BJ (cell line): ENCODE measurements at regions not wholly inside any gene's neighbourhood (a gene's known extent, or its start where the extent isn't known, plus 50 kb on each side); places are given as distances from the start of the nearest gene placed in this dataset.

Source experiments
- CTCF ChIA-PET: fragments of 350-600 bp; formaldehyde crosslinking; extraction: SDS; loops from one replicate; lab custom pipeline; 2021; ENCODE audit warnings: antibody characterized with exemption, inconsistent platforms; lab: Yijun Ruan, JAX
- POLR2A ChIA-PET: fragments of 300-600 bp; sonication (Branson Sonifier 250); formaldehyde crosslinking; extraction: SDS; loops from one replicate; lab custom pipeline; 2021; ENCODE audit warnings: antibody characterized with exemption; lab: Charles Lee
- DNase-seq: peaks from one replicate; pipeline ENCODE4 v3.0.0-alpha.2; 2011; ENCODE audit warnings: low read depth
- H3K27me3 ChIP-seq: 2 replicates; pipeline ENCODE4 v1.6.0; 2011; ENCODE audit warnings: low read length; ENCODE audit not compliant: control insufficient read depth, insufficient read depth
- H3K36me3 ChIP-seq: 2 replicates; pipeline ENCODE4 v1.5.1; 2011; ENCODE audit warnings: low read length; ENCODE audit not compliant: control insufficient read depth, insufficient read depth
- H3K4me3 ChIP-seq: 2 replicates; pipeline ENCODE4 v1.5.1; 2011; ENCODE audit warnings: low read depth, mild to moderate bottlenecking, control low read depth, low read length
- CTCF ChIP-seq: IDR thresholded peaks from 2 replicates; pipeline ENCODE4 v1.5.1; 2011; ENCODE audit warnings: low read depth, mild to moderate bottlenecking, control low read depth, inconsistent platforms, low read length, moderate library complexity; ENCODE audit not compliant: insufficient read depth

DNA sequence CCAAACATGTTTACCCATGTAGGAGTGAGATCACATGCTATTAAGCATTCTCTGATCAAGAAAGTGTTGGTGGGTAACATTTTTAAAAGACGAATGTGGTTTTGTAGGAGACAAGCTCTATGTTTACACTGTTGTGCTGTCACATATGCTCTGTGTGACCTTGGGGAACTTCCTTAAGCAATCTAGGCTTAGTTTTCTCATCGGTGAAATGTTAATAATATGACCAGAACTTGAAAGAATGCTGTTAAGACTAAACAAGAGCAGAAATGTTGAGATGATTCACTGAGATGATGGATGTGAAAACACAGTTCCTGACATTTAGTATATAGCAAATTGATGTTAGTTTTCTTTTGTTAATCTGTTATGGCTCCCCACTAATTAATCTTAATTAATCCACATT, 860.9 kb upstream of the CNTNAP5 start:
- CTCF ChIA-PET: no interaction called here
- H3K4me3 ChIP-seq: no peak overlapping the region
- no peak for DNase-seq
- TF ChIP-seq CTCF: no peak
- no peaks in the 10 kb centered on the region for H3K36me3 ChIP-seq
- POLR2A ChIA-PET: no interaction called here
- no peaks in the 10 kb centered on the region for H3K27me3 ChIP-seq

DNA sequence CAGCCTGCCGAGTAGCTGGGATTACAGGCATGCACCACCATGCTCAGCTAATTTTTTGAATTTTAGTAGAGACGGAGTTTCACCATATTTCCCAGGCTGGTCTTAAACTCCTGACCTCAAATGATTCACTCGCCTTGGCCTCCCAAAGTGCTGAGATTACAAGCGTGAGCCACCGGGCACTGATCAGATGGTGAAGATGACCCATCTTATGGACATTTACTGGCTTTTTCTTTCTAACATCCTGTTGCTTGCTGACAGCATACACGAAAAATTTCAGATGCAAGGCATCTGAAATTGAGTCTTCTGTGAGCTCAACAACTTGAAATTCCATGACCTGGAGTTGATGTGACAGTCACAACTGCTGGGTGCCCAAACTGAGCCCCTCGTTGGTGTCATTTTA, 859.5 kb upstream of the CNTNAP5 start:
- no peak for TF ChIP-seq CTCF
- ChIA-PET POLR2A (no interaction called here), CTCF (no interaction called here)
- H3K4me3 ChIP-seq: no peak overlapping the region
- H3K27me3 ChIP-seq: no peaks in the 10 kb centered on the region
- no peaks in the 10 kb centered on the region for H3K36me3 ChIP-seq
- DNase-seq: no peak

- ChIA-PET CTCF (no interaction called here), POLR2A (no interaction called here)
- TF ChIP-seq CTCF: no peak
- Histone ChIP-seq H3K4me3 (no peak overlapping the region), H3K27me3 (no peaks in the 10 kb centered on the region), H3K36me3 (no peaks in the 10 kb centered on the region)
- DNase-seq: no peak
Observed at GRCh38 chr2:123179526-123179925, 845.6 kb upstream of the CNTNAP5 start.

GRCh38 chr2:123195957-123196356, 829.1 kb upstream of the CNTNAP5 start:
- H3K4me3 ChIP-seq: no peak overlapping the region
- H3K27me3 ChIP-seq: no peaks in the 10 kb centered on the region
- POLR2A ChIA-PET: no interaction called here
- no peaks in the 10 kb centered on the region for H3K36me3 ChIP-seq
- no peak for TF ChIP-seq CTCF
- CTCF ChIA-PET: no interaction called here
- no peak for DNase-seq

- Histone ChIP-seq H3K4me3 (no peak overlapping the region), H3K27me3 (no peaks in the 10 kb centered on the region), H3K36me3 (no peaks in the 10 kb centered on the region)
- no peak for TF ChIP-seq CTCF
- no peak for DNase-seq
- POLR2A ChIA-PET: no interaction called here
- CTCF ChIA-PET: no interaction called here
Observed at GRCh38 chr2:123200035-123200434, 825.1 kb upstream of the CNTNAP5 start.

- no peak for DNase-seq
- H3K4me3 ChIP-seq: no peak overlapping the region
- H3K36me3 ChIP-seq: no peaks in the 10 kb centered on the region
- TF ChIP-seq CTCF: no peak
- ChIA-PET POLR2A (no interaction called here), CTCF (no interaction called here)
- no peaks in the 10 kb centered on the region for H3K27me3 ChIP-seq
Observed at GRCh38 chr2:123207245-123207644, 817.8 kb upstream of the CNTNAP5 start.
